ENCODE measurements at regions not wholly inside any gene's neighbourhood (a gene's known extent, or its start where the extent isn't known, plus 50 kb on each side); places are given as distances from the start of the nearest gene placed in this dataset.
"Not testable (repeated sequence)": the region's sequence is repeated elsewhere in the genome, so short reads cannot be mapped to it uniquely, and the experiment has no call there.

GRCh38 chr6:102742754-102743356 lies 1349.3 kb downstream of the GRIK2 start:
- H3K9me3 ChIP-seq = no peaks in the 10 kb centered on the region
- no peaks in the 10 kb centered on the region for H3K36me3 ChIP-seq
- DNase-seq (ENCODE audit: extremely low spot score in 2 of 2) = no peak
- no peaks in the 10 kb centered on the region for H3K27me3 ChIP-seq
- no peak overlapping the region for H3K4me3 ChIP-seq
- H3K4me1 ChIP-seq = no peaks in the 10 kb centered on the region
- intact Hi-C loops (cut with DNase I) = no loop called here
- no peak for TF ChIP-seq POLR2A (IDR thresholded peaks at IDR 0.05)
- TF ChIP-seq CTCF (IDR thresholded peaks at IDR 0.05) = no peak
- TF ChIP-seq POLR2AphosphoS5 (IDR thresholded peaks at IDR 0.05; ENCODE audit: insufficient read depth in 1 of 2, low read depth in 1 of 2) = no peak
- H3K27ac ChIP-seq = no peak overlapping the region

- Histone ChIP-seq H3K9me3 (no peaks in the 10 kb centered on the region), H3K27ac (no peak overlapping the region), H3K4me1 (no peaks in the 10 kb centered on the region), H3K36me3 (no peaks in the 10 kb centered on the region), H3K4me3 (no peak overlapping the region), H3K27me3 (no peaks in the 10 kb centered on the region)
- no peak for TF ChIP-seq POLR2A (IDR thresholded peaks at IDR 0.05)
- no peak for TF ChIP-seq CTCF (IDR thresholded peaks at IDR 0.05)
- no peak for TF ChIP-seq POLR2AphosphoS5 (IDR thresholded peaks at IDR 0.05; ENCODE audit: insufficient read depth in 1 of 2, low read depth in 1 of 2)
- no peak for DNase-seq (ENCODE audit: extremely low spot score in 2 of 2)
- intact Hi-C loops (cut with DNase I) = no loop called here
Measured at GRCh38 chr6:102742028-102742427, 1348.5 kb downstream of the GRIK2 start.

DNA sequence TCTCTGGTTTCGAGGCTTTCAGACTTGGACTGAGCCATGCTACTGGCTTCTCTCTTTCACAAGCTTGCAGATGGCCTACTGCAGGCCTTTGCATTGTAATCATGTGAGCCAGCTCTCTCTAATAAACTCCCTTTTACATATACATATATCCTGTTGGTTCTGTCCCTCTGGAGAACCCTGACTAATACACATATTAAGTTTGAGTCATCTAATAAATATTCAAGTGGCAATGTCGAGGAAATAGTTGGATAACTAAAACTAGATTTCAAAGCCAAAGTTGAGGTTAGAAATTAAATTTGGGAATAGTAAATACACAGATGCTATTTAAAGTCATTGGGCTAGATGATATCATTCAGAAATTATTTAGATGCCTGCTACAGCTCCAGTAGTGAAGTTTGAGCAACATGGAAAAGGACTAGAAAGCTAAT lies 1343.4 kb downstream of the GRIK2 start:
- no peak for TF ChIP-seq CTCF (IDR thresholded peaks at IDR 0.05)
- no peak for TF ChIP-seq POLR2A (IDR thresholded peaks at IDR 0.05)
- no peak for TF ChIP-seq POLR2AphosphoS5 (IDR thresholded peaks at IDR 0.05; ENCODE audit: insufficient read depth in 1 of 2, low read depth in 1 of 2)
- intact Hi-C loops (cut with DNase I) = no loop called here

DNA sequence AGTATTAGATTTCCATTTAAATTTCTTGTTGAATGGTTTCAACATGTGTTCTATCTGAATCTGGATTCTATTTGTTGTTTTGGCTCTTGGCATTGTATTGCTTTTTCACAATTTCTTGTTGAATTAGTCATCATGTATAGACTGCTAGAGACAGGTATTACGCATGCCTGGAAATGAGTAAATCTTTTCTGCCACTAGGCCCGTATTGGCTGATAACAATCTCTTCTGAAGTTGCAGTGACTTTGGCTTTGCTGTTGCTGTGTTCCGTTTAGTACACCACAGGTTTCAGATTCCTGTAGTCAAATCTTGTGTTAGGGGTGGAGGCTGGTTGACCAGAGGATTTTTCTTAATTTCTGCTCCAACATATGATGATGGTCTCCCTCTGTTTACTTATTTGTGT lies 1339.4 kb downstream of the GRIK2 start:
- Histone ChIP-seq H3K36me3 (no peaks in the 10 kb centered on the region), H3K27ac (no peak overlapping the region), H3K4me1 (no peaks in the 10 kb centered on the region), H3K4me3 (no peak overlapping the region), H3K27me3 (no peaks in the 10 kb centered on the region), H3K9me3 (no peaks in the 10 kb centered on the region)
- DNase-seq (ENCODE audit: extremely low spot score in 2 of 2) = no peak
- TF ChIP-seq POLR2AphosphoS5 (IDR thresholded peaks at IDR 0.05; ENCODE audit: insufficient read depth in 1 of 2, low read depth in 1 of 2) (no peak), CTCF (IDR thresholded peaks at IDR 0.05) (no peak), POLR2A (IDR thresholded peaks at IDR 0.05) (no peak)
- intact Hi-C loops (cut with DNase I) = no loop called here

More for the DNA sequence above, 1343.4 kb downstream of the GRIK2 start:
- Histone ChIP-seq H3K9me3 (no peaks in the 10 kb centered on the region), H3K4me3 (no peak overlapping the region), H3K4me1 (no peaks in the 10 kb centered on the region), H3K27ac (no peak overlapping the region), H3K27me3 (no peaks in the 10 kb centered on the region), H3K36me3 (no peaks in the 10 kb centered on the region)
- DNase-seq (ENCODE audit: extremely low spot score in 2 of 2) = no peak

- H3K9me3 ChIP-seq; H3K4me3 ChIP-seq; H3K27ac ChIP-seq; H3K4me1 ChIP-seq; DNase-seq (ENCODE audit: extremely low spot score in 2 of 2); intact Hi-C loops (cut with DNase I); H3K27me3 ChIP-seq; H3K36me3 ChIP-seq: not testable (repeated sequence)
Measured at GRCh38 chr6:102722086-102722485, 1328.6 kb downstream of the GRIK2 start.
